GM12892 (cell line): ENCODE measurements at regions not wholly inside any gene's neighbourhood (a gene's known extent, or its start where the extent isn't known, plus 50 kb on each side); places are given as distances from the start of the nearest gene placed in this dataset.

ENCODE experiments used
- POLR2A ChIP-seq: IDR thresholded peaks from 2 replicates; pipeline ENCODE4 v1.6.1; 2011; ENCODE audit warnings: low read depth, low read length, control low read depth
- POLR2AphosphoS5 ChIP-seq: IDR thresholded peaks from 2 replicates; pipeline ENCODE4 v1.6.1; 2011; ENCODE audit warnings: low read depth, low read length, control low read depth
- TAF1 ChIP-seq: IDR thresholded peaks from 2 replicates; pipeline ENCODE4 v1.6.1; 2011; ENCODE audit warnings: low read depth, mild to moderate bottlenecking, control low read depth, low read length, borderline replicate concordance

DNA sequence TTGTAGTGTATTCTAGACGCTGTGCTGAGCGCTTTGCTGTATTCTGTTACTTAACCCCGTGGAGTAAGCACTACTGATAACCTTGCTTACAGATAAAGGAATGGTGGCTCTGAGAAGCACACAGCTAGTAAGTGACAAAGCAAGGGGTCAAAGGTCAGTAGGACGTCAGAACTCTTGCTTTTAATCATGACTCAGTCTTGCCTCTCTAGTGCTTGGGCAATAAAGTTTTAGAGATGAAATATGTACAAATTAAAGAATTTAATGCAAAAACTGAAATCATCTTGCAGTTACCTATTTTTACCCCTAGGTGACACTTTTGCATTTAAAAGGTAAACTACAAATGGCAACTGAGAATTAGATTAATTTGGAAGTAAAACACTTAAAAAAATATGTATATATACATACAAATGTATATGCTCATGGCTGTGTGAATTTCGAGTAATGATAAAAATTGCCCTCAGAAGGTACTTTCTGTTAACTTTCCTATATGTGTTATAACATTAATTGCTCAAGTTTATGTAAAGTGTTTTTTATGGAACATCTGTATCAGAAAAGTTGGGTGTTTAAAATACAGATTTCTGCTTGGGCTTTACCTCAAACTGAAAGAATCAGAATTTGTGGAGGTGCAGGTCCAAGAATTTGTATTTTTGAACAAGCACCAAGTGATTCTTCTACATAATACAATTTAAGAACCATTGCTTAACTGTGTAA is 175.1 kb upstream of the DAB2 start:
- TF ChIP-seq POLR2A, result no peak
- TF ChIP-seq TAF1, result no peak
- TF ChIP-seq POLR2AphosphoS5, result no peak
